Adrenal gland (tissue), 5 donors: ENCODE measurements at regions not wholly inside any gene's neighbourhood (a gene's known extent, or its start where the extent isn't known, plus 50 kb on each side); places are given as distances from the start of the nearest gene placed in this dataset.

ENCODE experiments used
- CTCF ChIP-seq, 6 experiments: fragments of 450-650 bp in 4 of 6; fragments of 200-600 bp in 2 of 6; sonication (generic) in 1 of 6; IDR thresholded peaks; 1 replicate in 5 of 6; 2 replicates in 1 of 6; pipeline versions ENCODE4 v1.5.1 to v1.8.0; 2016 to 2021; ENCODE audit warnings: antibody characterized with exemption in 6 of 6, mild to moderate bottlenecking in 2 of 6, moderate library complexity in 1 of 6
- POLR2A ChIP-seq, 2 donors: fragments of 450-650 bp; IDR thresholded peaks; one replicate each; pipeline ENCODE4 v1.6.1; 2017; ENCODE audit warnings: antibody characterized with exemption in 2 of 2, mild to moderate bottlenecking in 2 of 2, moderate library complexity in 1 of 2
- donor health status: DM: no; HTN: no; CAD: no.

GRCh38 chr4:54882616-54883015 lies 224.9 kb downstream of the KIT start:
- TF ChIP-seq CTCF (IDR thresholded peaks at IDR 0.05) (no peak), POLR2A (IDR thresholded peaks at IDR 0.05) (no peak)
